Astrocyte of the spinal cord (primary cell): ENCODE measurements at regions not wholly inside any gene's neighbourhood (a gene's known extent, or its start where the extent isn't known, plus 50 kb on each side); places are given as distances from the start of the nearest gene placed in this dataset.
A peak's percentile ranks its signal among the peaks of the same experiment; 100 is the strongest.
"Not testable (repeated sequence)": the region's sequence is repeated elsewhere in the genome, so short reads cannot be mapped to it uniquely, and the experiment has no call there.

Source experiments
- DNase-seq: peaks from one replicate; pipeline ENCODE4 v3.0.0; 2011; ENCODE audit warnings: low read depth, low spot score
- H3K4me3 ChIP-seq: 2 replicates; pipeline ENCODE4 v1.5.1; 2011; ENCODE audit warnings: low read depth, mild to moderate bottlenecking, low read length, moderate library complexity
- CTCF ChIP-seq: IDR thresholded peaks from 2 replicates; pipeline ENCODE4 v1.5.1; 2012; ENCODE audit warnings: low read depth, mild to moderate bottlenecking, low read length, inconsistent platforms
- in situ Hi-C: cut with HindIII; loops from 2 replicates; pipeline ENCODE4 v1.10.0; 2017; ENCODE audit warnings: low sequenced_read_pairs

DNA sequence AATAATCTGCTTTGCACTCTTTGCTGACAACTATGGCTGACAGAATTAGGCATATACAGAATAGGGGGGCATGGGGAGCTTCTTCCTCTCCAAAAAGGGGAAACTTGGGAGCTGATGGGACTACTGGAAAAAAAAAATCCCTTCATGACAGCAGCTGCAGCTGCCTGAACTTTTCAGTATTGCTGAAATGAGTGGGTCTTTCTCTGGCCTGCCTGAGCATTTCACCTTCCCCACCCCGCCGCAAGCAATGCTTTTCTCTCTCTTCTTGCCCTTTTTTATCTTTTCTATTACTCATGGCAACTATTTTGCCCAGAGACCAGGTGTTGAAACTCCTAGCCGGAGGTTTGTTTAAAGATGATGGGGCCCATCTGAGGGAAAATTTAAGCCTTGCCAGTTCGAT is 244.9 kb downstream of the SEMA3D start:
- TF ChIP-seq CTCF, result no peak
- no peak overlapping the region for H3K4me3 ChIP-seq
- in situ Hi-C loops, result no loop called here
- DNase-seq, result no peak

DNA sequence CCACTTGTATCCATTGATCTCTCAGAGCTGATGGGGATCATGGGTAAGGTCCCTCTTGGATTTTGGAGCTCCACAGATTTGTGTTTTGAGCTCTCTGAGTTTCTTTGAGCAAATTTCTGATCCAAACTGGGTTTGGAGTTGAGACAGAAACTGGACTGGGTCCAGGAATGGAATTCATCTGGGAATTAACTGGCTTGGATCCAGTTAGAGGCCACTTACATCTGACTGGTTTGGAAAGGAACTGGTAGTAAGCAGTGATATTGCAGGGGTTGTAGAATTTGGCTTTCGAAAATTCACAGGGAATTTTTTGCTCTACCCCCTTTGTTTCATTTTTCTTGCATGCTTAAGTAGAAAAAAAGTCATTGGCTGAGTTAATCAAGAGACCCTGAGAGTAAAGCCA is 245.6 kb downstream of the SEMA3D start:
- in situ Hi-C loops, result no loop called here
- no peak for TF ChIP-seq CTCF
- no peak for DNase-seq
- no peak overlapping the region for H3K4me3 ChIP-seq

GRCh38 chr7:84939888-84940287 is 247.0 kb downstream of the SEMA3D start:
- in situ Hi-C loops, result no loop called here
- TF ChIP-seq CTCF, result no peak
- no peak for DNase-seq
- H3K4me3 ChIP-seq, result peak overlapping the region; percentile 24

DNA sequence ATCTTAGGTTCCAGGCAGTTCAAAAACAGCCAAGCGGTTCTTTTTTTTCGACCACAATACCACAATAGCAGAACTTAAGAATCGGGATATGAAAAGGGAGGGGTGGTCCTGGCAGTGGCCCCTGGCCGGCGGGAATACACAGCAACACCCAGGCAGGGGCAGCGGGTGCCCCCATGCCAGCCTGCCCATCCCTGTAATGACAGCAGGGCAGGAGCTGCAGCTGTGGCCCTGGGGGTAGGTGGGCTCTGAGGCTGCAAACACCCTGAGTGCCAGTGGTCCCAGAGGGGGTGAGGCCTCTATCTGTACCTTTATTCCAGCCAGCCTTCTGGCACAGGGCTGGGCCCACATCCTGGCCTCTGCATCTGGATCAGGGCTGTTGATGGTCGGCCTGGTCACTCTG is 247.4 kb downstream of the SEMA3D start:
- DNase-seq, result no peak
- H3K4me3 ChIP-seq, result no peak overlapping the region
- TF ChIP-seq CTCF, result no peak
- in situ Hi-C loops, result no loop called here

DNA sequence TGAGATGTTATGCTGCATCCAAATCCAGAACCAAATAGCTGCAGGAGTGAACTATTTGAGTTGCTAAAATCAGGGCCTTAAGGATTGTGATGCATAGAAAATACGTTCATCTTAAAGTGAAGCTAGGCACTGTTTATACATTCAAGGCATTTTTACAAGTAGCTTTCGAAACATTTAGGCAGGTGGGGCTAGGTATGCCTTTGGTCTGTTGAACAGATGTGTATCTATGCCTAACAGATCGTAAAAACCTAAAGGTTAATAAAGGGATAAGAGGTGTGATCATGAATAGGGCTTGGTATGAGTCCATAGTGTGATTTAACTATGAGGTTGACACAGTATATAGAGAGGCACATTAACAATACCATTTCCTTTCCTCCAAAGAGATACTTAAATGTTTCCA is 262.5 kb downstream of the SEMA3D start:
- in situ Hi-C loops, result no loop called here
- no peak for TF ChIP-seq CTCF
- DNase-seq, result no peak
- H3K4me3 ChIP-seq, result no peak overlapping the region

DNA sequence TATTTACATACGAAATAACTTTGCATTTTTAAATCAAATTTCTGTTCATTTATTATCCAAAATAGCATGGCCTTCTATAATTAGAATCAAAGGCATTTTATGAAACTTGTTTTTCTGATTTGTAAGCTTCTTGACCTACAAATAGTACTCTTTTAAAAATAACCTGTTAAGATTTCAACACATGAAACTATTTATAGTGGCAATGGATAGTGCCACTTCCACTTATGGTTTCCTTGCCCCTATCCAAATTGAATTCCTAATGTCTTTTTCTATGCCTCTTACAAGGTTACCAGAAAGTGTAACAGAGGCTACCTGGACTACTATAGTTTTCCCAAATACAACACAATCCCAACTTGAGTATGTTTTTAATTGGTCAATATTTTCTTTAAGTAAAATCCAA is 263.5 kb downstream of the SEMA3D start:
- TF ChIP-seq CTCF, result no peak
- in situ Hi-C loops, result no loop called here
- no peak overlapping the region for H3K4me3 ChIP-seq
- DNase-seq, result no peak

GRCh38 chr7:84921154-84921553 is 265.7 kb downstream of the SEMA3D start:
- in situ Hi-C loops, result no loop called here
- H3K4me3 ChIP-seq, result no peak overlapping the region
- no peak for DNase-seq
- no peak for TF ChIP-seq CTCF

GRCh38 chr7:84916973-84917372 is 269.9 kb downstream of the SEMA3D start:
- DNase-seq, in situ Hi-C loops, H3K4me3 ChIP-seq: not testable (repeated sequence)
